SK-N-SH (cell line): ENCODE measurements at regions not wholly inside any gene's neighbourhood (a gene's known extent, or its start where the extent isn't known, plus 50 kb on each side); places are given as distances from the start of the nearest gene placed in this dataset.

Source experiments
- CTCF ChIP-seq: fragments of 200-600 bp; sonication (generic); IDR thresholded peaks from 2 replicates; pipeline ENCODE4 v1.6.1; 2017; ENCODE audit warnings: antibody characterized with exemption, mild to moderate bottlenecking, moderate library complexity
- EZH2phosphoT487 ChIP-seq: fragments of 200-600 bp; sonication (generic); IDR thresholded peaks from 2 replicates; pipeline ENCODE4 v1.6.1; 2017; ENCODE audit warnings: low read depth, mixed run types, mild to moderate bottlenecking, antibody characterized with exemption, moderate library complexity, borderline replicate concordance
- GABPA ChIP-seq: IDR thresholded peaks from 2 replicates; pipeline ENCODE4 v1.4.0; 2012; ENCODE audit warnings: low read depth, mild to moderate bottlenecking
- JUND ChIP-seq: IDR thresholded peaks from 2 replicates; pipeline ENCODE4 v1.4.0; 2012
- MAX ChIP-seq: IDR thresholded peaks from 2 replicates; pipeline ENCODE4 v1.4.0; 2012; ENCODE audit warnings: low read depth
- MXI1 ChIP-seq: IDR thresholded peaks from 2 replicates; pipeline ENCODE4 v1.6.1; 2012; ENCODE audit warnings: mild to moderate bottlenecking, low read depth, low read length, improper control_type of control experiment
- PBX3 ChIP-seq: IDR thresholded peaks from 2 replicates; pipeline ENCODE4; 2012
- POLR2AphosphoS5 ChIP-seq: IDR thresholded peaks from 2 replicates; pipeline ENCODE4 v1.6.1; 2012; ENCODE audit warnings: low read depth, low read length
- REST ChIP-seq: IDR thresholded peaks from 2 replicates; pipeline ENCODE4 v1.6.1; 2012; ENCODE audit warnings: mild to moderate bottlenecking, low read depth, low read length, moderate library complexity
- RFX5 ChIP-seq: IDR thresholded peaks from 2 replicates; pipeline ENCODE4 v1.6.1; 2012; ENCODE audit warnings: mild to moderate bottlenecking, improper control_type of control experiment, low read length
- RXRA ChIP-seq: IDR thresholded peaks from 2 replicates; pipeline ENCODE4 v1.4.0; 2012; ENCODE audit warnings: low read depth, mild to moderate bottlenecking, borderline replicate concordance
- TAF1 ChIP-seq: IDR thresholded peaks from 2 replicates; pipeline ENCODE4 v1.6.1; 2012; ENCODE audit warnings: low read depth, mild to moderate bottlenecking, low read length, moderate library complexity, borderline replicate concordance
- TCF12 ChIP-seq: IDR thresholded peaks from 2 replicates; pipeline ENCODE4 v1.4.0; 2012
- YY1 ChIP-seq: IDR thresholded peaks from 2 replicates; pipeline ENCODE4 v1.4.0; 2012; ENCODE audit warnings: low read depth, mild to moderate bottlenecking

GRCh38 chr6:122154912-122155575, 244.4 kb upstream of the HSF2 start:
- TF ChIP-seq CTCF (no peak), MAX (no peak), PBX3 (no peak), MXI1 (no peak), RFX5 (no peak), GABPA (no peak), EZH2phosphoT487 (no peak), RXRA (no peak), POLR2AphosphoS5 (no peak), YY1 (no peak), REST (no peak), TCF12 (no peak), TAF1 (no peak), JUND (no peak)
